ENCODE measurements at regions not wholly inside any gene's neighbourhood (a gene's known extent, or its start where the extent isn't known, plus 50 kb on each side); places are given as distances from the start of the nearest gene placed in this dataset.
A peak's percentile ranks its signal among the peaks of the same experiment; 100 is the strongest.
"Not testable (repeated sequence)": the region's sequence is repeated elsewhere in the genome, so short reads cannot be mapped to it uniquely, and the experiment has no call there.

- no peak for DNase-seq
Measured at GRCh38 chr4:81375745-81376144, 96.0 kb downstream of the RASGEF1B start.

- no peak for DNase-seq
Measured at GRCh38 chr4:81369886-81370285, 101.8 kb downstream of the RASGEF1B start.

GRCh38 chr4:81366779-81367178, 104.9 kb downstream of the RASGEF1B start:
- no peak for DNase-seq

- DNase-seq = no peak
Measured at GRCh38 chr4:81360737-81361136, 111.0 kb downstream of the RASGEF1B start.

- no peak for DNase-seq
Measured at GRCh38 chr4:81359207-81359606, 112.5 kb downstream of the RASGEF1B start.

- DNase-seq = no peak
Measured at GRCh38 chr4:81358154-81358553, 113.6 kb downstream of the RASGEF1B start.

- DNase-seq = no peak
Measured at GRCh38 chr4:81356621-81357020, 115.1 kb downstream of the RASGEF1B start.

- DNase-seq = no peak
Measured at GRCh38 chr4:81355136-81355535, 116.6 kb downstream of the RASGEF1B start.

GRCh38 chr4:81353861-81354260, 117.8 kb downstream of the RASGEF1B start:
- DNase-seq = no peak

- DNase-seq = no peak
Measured at GRCh38 chr4:81352446-81352835, 119.3 kb downstream of the RASGEF1B start.

- peak; percentile 40 to 49 for DNase-seq
Measured at GRCh38 chr4:81351654-81352445, 119.9 kb downstream of the RASGEF1B start.

- no peak for DNase-seq
Measured at GRCh38 chr4:81350040-81350439, 121.7 kb downstream of the RASGEF1B start.

GRCh38 chr4:81348778-81349094, 123.0 kb downstream of the RASGEF1B start:
- no peak for DNase-seq

- DNase-seq = no peak
Measured at GRCh38 chr4:81348086-81348777, 123.5 kb downstream of the RASGEF1B start.

- DNase-seq = no peak
Measured at GRCh38 chr4:81346719-81347118, 125.0 kb downstream of the RASGEF1B start.

- no peak for DNase-seq
Measured at GRCh38 chr4:81343536-81343935, 128.2 kb downstream of the RASGEF1B start.

- no peak for DNase-seq
Measured at GRCh38 chr4:81343046-81343445, 128.0 kb upstream of the PRKG2 start.

- DNase-seq = no peak
Measured at GRCh38 chr4:81337211-81337610, 122.2 kb upstream of the PRKG2 start.

GRCh38 chr4:81335122-81335912, 120.3 kb upstream of the PRKG2 start:
- no peak for DNase-seq

GRCh38 chr4:81330018-81330417, 115.0 kb upstream of the PRKG2 start:
- DNase-seq = no peak

GRCh38 chr4:81326581-81326980, 111.6 kb upstream of the PRKG2 start:
- DNase-seq = no peak

GRCh38 chr4:81324594-81324993, 109.6 kb upstream of the PRKG2 start:
- not testable (repeated sequence) for DNase-seq

- DNase-seq = no peak
Measured at GRCh38 chr4:81319657-81320056, 104.6 kb upstream of the PRKG2 start.

Measured in CD4-positive, alpha-beta T cell treated with Interleukin-4 for 1 hour (primary cell).